ENCODE measurements at regions not wholly inside any gene's neighbourhood (a gene's known extent, or its start where the extent isn't known, plus 50 kb on each side); places are given as distances from the start of the nearest gene placed in this dataset.

DNA sequence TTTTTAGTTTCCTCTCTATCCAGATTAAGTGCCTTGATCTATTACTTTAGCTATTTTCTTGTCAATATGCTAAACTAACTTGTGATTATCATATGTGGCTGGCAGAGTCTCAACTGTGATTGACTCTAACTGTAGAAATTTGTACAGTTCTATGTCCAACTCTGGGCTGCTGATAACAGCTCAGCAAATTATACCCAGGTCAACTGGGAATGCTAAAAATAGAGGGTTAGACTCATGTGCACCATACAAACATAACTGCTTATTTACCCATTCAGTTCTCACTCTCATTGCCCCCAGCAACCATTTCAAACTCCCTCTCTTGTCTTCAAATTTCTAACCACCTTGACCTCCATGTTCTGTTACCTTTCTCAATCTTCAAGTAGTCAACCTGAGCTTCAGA is 576.9 kb downstream of the TDRD15 start:
- TF ChIP-seq SP1 (IDR thresholded peaks at IDR 0.05) (no peak), FOXA1 (IDR thresholded peaks at IDR 0.05) (no peak), ARNT (IDR thresholded peaks at IDR 0.05) (no peak), ZNF384 (IDR thresholded peaks at IDR 0.05) (no peak), FOXM1 (IDR thresholded peaks at IDR 0.05; ENCODE audit: borderline replicate concordance) (no peak), CTBP1 (IDR thresholded peaks at IDR 0.05; ENCODE audit: borderline replicate concordance) (no peak), BHLHE40 (IDR thresholded peaks at IDR 0.05; ENCODE audit: borderline replicate concordance) (no peak), L3MBTL2 (conservative IDR thresholded peaks at IDR 0.05) (no peak), NFRKB (IDR thresholded peaks at IDR 0.05) (no peak)
